GM12892 (cell line): ENCODE measurements at regions not wholly inside any gene's neighbourhood (a gene's known extent, or its start where the extent isn't known, plus 50 kb on each side); places are given as distances from the start of the nearest gene placed in this dataset.

ENCODE experiments used
- POLR2A ChIP-seq: IDR thresholded peaks from 2 replicates; pipeline ENCODE4 v1.6.1; 2011; ENCODE audit warnings: low read depth, low read length, control low read depth
- TAF1 ChIP-seq: IDR thresholded peaks from 2 replicates; pipeline ENCODE4 v1.6.1; 2011; ENCODE audit warnings: low read depth, mild to moderate bottlenecking, control low read depth, low read length, borderline replicate concordance

- no peak for TF ChIP-seq POLR2A
- no peak for TF ChIP-seq TAF1
These were observed 539.1 kb downstream of the CD83 start for GRCh38 chr6:14656649-14657048.
